ENCODE measurements at regions not wholly inside any gene's neighbourhood (a gene's known extent, or its start where the extent isn't known, plus 50 kb on each side); places are given as distances from the start of the nearest gene placed in this dataset.

DNA sequence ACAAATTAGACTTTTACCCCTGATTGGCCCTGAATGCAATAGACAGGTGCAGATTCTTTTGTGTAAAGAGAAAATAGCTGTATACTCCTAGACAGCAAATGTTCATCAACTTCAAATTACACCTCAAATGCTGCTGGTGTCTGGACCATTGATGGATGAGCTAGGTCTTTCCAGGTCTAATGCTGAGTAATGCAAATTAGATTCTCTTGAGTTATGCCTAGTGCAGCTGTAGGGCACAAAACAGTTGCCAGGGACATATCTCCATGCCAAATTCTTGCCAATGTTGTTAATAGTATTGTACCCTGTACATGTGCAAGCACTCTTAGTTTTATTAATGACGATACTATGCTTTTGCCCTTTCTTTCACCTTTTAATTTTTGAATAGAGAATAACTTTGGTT lies 72.3 kb upstream of the CNTLN start:
- Histone ChIP-seq H3K4me3 (no peak overlapping the region), H3K4me1 (ENCODE audit: low read depth) (no peaks in the 10 kb centered on the region), H3K9me3 (no peaks in the 10 kb centered on the region), H3K36me3 (ENCODE audit: low read depth) (no peaks in the 10 kb centered on the region)
- no peak for ATAC-seq
- intact Hi-C loops (cut with DNase I, micrococcal nuclease): no loop called here
- no peak for TF ChIP-seq CTCF (IDR thresholded peaks at IDR 0.05)
- DNase-seq: no peak

GRCh38 chr9:17060450-17060849 lies 74.4 kb upstream of the CNTLN start:
- intact Hi-C loops (cut with DNase I, micrococcal nuclease): no loop called here
- no peak for DNase-seq

GRCh38 chr9:17059465-17059864 lies 75.4 kb upstream of the CNTLN start:
- intact Hi-C loops (cut with DNase I, micrococcal nuclease): no loop called here
- no peaks in the 10 kb centered on the region for H3K9me3 ChIP-seq
- H3K4me1 ChIP-seq (ENCODE audit: low read depth): no peaks in the 10 kb centered on the region
- ATAC-seq: no peak
- no peak for TF ChIP-seq CTCF (IDR thresholded peaks at IDR 0.05)
- no peaks in the 10 kb centered on the region for H3K36me3 ChIP-seq (ENCODE audit: low read depth)
- DNase-seq: no peak
- no peak overlapping the region for H3K4me3 ChIP-seq

More at GRCh38 chr9:17060450-17060849, 74.4 kb upstream of the CNTLN start:
- TF ChIP-seq CTCF (IDR thresholded peaks at IDR 0.05): no peak
- Histone ChIP-seq H3K4me1 (ENCODE audit: low read depth) (no peaks in the 10 kb centered on the region), H3K4me3 (no peak overlapping the region), H3K9me3 (no peaks in the 10 kb centered on the region), H3K36me3 (ENCODE audit: low read depth) (no peaks in the 10 kb centered on the region)
- ATAC-seq: no peak

- ATAC-seq: no peak
- H3K9me3 ChIP-seq: no peaks in the 10 kb centered on the region
- TF ChIP-seq CTCF (IDR thresholded peaks at IDR 0.05): no peak
- H3K36me3 ChIP-seq (ENCODE audit: low read depth): no peaks in the 10 kb centered on the region
- no peak for DNase-seq
- intact Hi-C loops (cut with DNase I, micrococcal nuclease): no loop called here
- no peaks in the 10 kb centered on the region for H3K4me1 ChIP-seq (ENCODE audit: low read depth)
- H3K4me3 ChIP-seq: no peak overlapping the region
Observed at GRCh38 chr9:17057729-17058128, 77.1 kb upstream of the CNTLN start.

GRCh38 chr9:17052626-17053025 lies 82.2 kb upstream of the CNTLN start:
- no peak overlapping the region for H3K4me3 ChIP-seq
- DNase-seq (no peak), ATAC-seq (no peak)
- H3K9me3 ChIP-seq: no peaks in the 10 kb centered on the region
- TF ChIP-seq CTCF (IDR thresholded peaks at IDR 0.05): no peak
- no peaks in the 10 kb centered on the region for H3K36me3 ChIP-seq (ENCODE audit: low read depth)
- no peaks in the 10 kb centered on the region for H3K4me1 ChIP-seq (ENCODE audit: low read depth)
- intact Hi-C loops (cut with DNase I, micrococcal nuclease): no loop called here

DNA sequence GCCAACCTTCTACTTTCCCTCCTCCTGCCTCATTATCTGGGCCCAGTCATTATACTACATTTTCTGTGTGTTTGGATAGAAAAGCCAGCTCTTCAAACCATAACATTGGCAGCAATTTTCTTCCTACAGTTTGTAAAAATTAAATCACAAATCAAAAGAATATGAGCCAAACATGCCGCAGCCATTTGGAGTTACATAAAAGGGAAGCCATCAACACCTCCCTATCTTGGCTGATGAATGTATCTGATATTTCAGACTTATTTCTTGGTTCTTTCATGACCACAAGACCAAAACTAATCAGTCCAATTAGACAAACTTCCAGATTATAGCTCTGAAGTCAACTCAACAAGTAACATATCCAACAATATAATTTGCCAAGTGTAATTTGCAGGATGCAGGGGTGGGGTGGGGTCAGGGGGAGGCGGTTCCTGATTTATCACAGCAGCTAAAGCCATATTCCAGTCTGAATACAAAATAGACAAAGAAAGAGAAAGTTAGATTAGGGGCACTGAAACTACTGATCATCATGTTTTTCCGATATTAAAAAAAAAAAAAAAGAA lies 89.4 kb upstream of the CNTLN start:
- Histone ChIP-seq H3K9me3 (no peaks in the 10 kb centered on the region), H3K4me1 (ENCODE audit: low read depth) (no peaks in the 10 kb centered on the region), H3K4me3 (no peak overlapping the region), H3K36me3 (ENCODE audit: low read depth) (no peaks in the 10 kb centered on the region)
- no peak for TF ChIP-seq CTCF (IDR thresholded peaks at IDR 0.05)
- intact Hi-C loops (cut with DNase I, micrococcal nuclease): no loop called here
- ATAC-seq: no peak
- no peak for DNase-seq
